GM10266 (cell line): ENCODE measurements at regions not wholly inside any gene's neighbourhood (a gene's known extent, or its start where the extent isn't known, plus 50 kb on each side); places are given as distances from the start of the nearest gene placed in this dataset.

ENCODE experiments used
- DNase-seq: peaks from one replicate; pipeline ENCODE4 v3.0.0; 2012; ENCODE audit errors: extremely low spot score
- CTCF ChIP-seq: IDR thresholded peaks from 2 replicates; pipeline ENCODE4 v1.5.1; 2012; ENCODE audit warnings: mild to moderate bottlenecking, low read depth; ENCODE audit not compliant: control insufficient read depth, insufficient read depth; ENCODE audit errors: missing control alignments

GRCh38 chr20:60591172-60591799 is 633.1 kb downstream of the CDH26 start:
- DNase-seq, result no peak
- TF ChIP-seq CTCF, result no peak

- no peak for DNase-seq
- no peak for TF ChIP-seq CTCF
Measured at GRCh38 chr20:60598528-60598927, 640.3 kb downstream of the CDH26 start.

- no peak for TF ChIP-seq CTCF
- no peak for DNase-seq
Measured at GRCh38 chr20:60599381-60599780, 641.2 kb downstream of the CDH26 start.

- TF ChIP-seq CTCF, result no peak
- no peak for DNase-seq
Measured at GRCh38 chr20:60600036-60600435, 641.8 kb downstream of the CDH26 start.

GRCh38 chr20:60624066-60624465 is 628.0 kb upstream of the CDH4 start:
- TF ChIP-seq CTCF, result no peak
- DNase-seq, result no peak

- DNase-seq, result no peak
Measured at GRCh38 chr20:60627751-60628565, 624.1 kb upstream of the CDH4 start.

More at GRCh38 chr20:60627751-60628565, 624.1 kb upstream of the CDH4 start:
- TF ChIP-seq CTCF, result no peak
